H1 (cell line): ENCODE measurements at regions not wholly inside any gene's neighbourhood (a gene's known extent, or its start where the extent isn't known, plus 50 kb on each side); places are given as distances from the start of the nearest gene placed in this dataset.
"Not testable (repeated sequence)": the region's sequence is repeated elsewhere in the genome, so short reads cannot be mapped to it uniquely, and the experiment has no call there.

Experiments
- CTCF ChIA-PET: fragments of 300-600 bp; sonication (Branson Sonifier 250); formaldehyde crosslinking; loops from one replicate; lab custom pipeline; 2021; ENCODE audit not compliant: partially characterized antibody; lab: Charles Lee
- POLR2A ChIA-PET: fragments of 300-600 bp; sonication (Branson Sonifier 250); formaldehyde crosslinking; loops from one replicate; lab custom pipeline; 2021; ENCODE audit warnings: inconsistent platforms; ENCODE audit not compliant: partially characterized antibody; lab: Charles Lee
- DNase-seq, 2 experiments: peaks; one replicate each; pipeline versions ENCODE4 v3.0.0 to v3.0.0-alpha.2; 2010 to 2022; ENCODE audit warnings: low spot score in 2 of 2, low read depth in 1 of 2, mixed read lengths in 1 of 2
- FAIRE-seq: peaks from 2 replicates; lab custom pipeline; 2011; peaks lifted over from hg19 to GRCh38; lab: Jason Lieb, UNC
- H2AFZ ChIP-seq: 2 replicates; pipeline ENCODE4 v1.8.1; 2012; ENCODE audit warnings: low read length, inconsistent platforms
- H2AK5ac ChIP-seq: 2 replicates; pipeline ENCODE4 v1.6.1; 2013; ENCODE audit warnings: low read depth, low read length
- H2BK120ac ChIP-seq: replicated peaks from 2 replicates; pipeline ENCODE3; 2013; ENCODE audit warnings: low read depth, low read length, inconsistent platforms
- H2BK12ac ChIP-seq: 2 replicates; pipeline ENCODE4 v1.6.1; 2013; ENCODE audit warnings: low read depth, low read length
- H2BK15ac ChIP-seq: 2 replicates; pipeline ENCODE4 v1.6.1; 2013; ENCODE audit warnings: low read length
- H2BK20ac ChIP-seq: 2 replicates; pipeline ENCODE4 v1.6.1; 2013; ENCODE audit warnings: low read length
- H2BK5ac ChIP-seq: 2 replicates; pipeline ENCODE4 v1.6.1; 2013; ENCODE audit warnings: low read depth, low read length
- H3K14ac ChIP-seq: 2 replicates; pipeline ENCODE4 v1.6.1; 2013; ENCODE audit warnings: inconsistent platforms; ENCODE audit not compliant: insufficient read length
- H3K18ac ChIP-seq: 2 replicates; pipeline ENCODE4 v1.6.1; 2013; ENCODE audit warnings: low read length; ENCODE audit errors: extremely low read depth
- H3K23ac ChIP-seq: 2 replicates; pipeline ENCODE4 v1.6.1; 2013; ENCODE audit warnings: inconsistent platforms; ENCODE audit not compliant: insufficient read length
- H3K23me2 ChIP-seq: 2 replicates; pipeline ENCODE4 v1.6.1; 2013; ENCODE audit warnings: low read depth, low read length
- H3K27ac ChIP-seq: 2 replicates; pipeline ENCODE4 v1.6.1; 2011; ENCODE audit warnings: low read depth, low read length, inconsistent platforms
- H3K27me3 ChIP-seq, 4 experiments: replicated peaks in 1 of 4; 1 replicate in 1 of 4; 2 replicates in 3 of 4; pipeline versions ENCODE4 v1.6.1 to v1.8.1; 2011 to 2013; ENCODE audit warnings: low read length in 3 of 4, mild to moderate bottlenecking in 3 of 4, inconsistent platforms in 2 of 4, mixed read lengths in 2 of 4, moderate library complexity in 1 of 4; ENCODE audit not compliant: control insufficient read depth in 3 of 4, insufficient read depth in 3 of 4; ENCODE audit errors: extremely low read depth in 1 of 4
- H3K36me3 ChIP-seq, 4 experiments: 2 replicates each; pipeline versions ENCODE4 v1.6.1 to v1.8.1; 2011 to 2013; ENCODE audit warnings: mild to moderate bottlenecking in 4 of 4, low read length in 3 of 4, moderate library complexity in 2 of 4, control low read depth in 1 of 4, inconsistent platforms in 1 of 4; ENCODE audit not compliant: insufficient read depth in 4 of 4, control insufficient read depth in 2 of 4
- H3K4ac ChIP-seq: replicated peaks from 2 replicates; pipeline ENCODE3; 2013; ENCODE audit warnings: low read length, low read depth, mixed read lengths, inconsistent platforms; ENCODE audit not compliant: insufficient read length
- H3K4me1 ChIP-seq, 4 experiments: replicated peaks in 1 of 4; 1 replicate in 1 of 4; 2 replicates in 3 of 4; pipeline versions ENCODE4 v1.6.1 to v1.8.1; 2011 to 2013; ENCODE audit warnings: low read length in 3 of 4, inconsistent platforms in 2 of 4, mixed read lengths in 1 of 4; ENCODE audit not compliant: insufficient read depth in 4 of 4, control insufficient read depth in 3 of 4
- H3K4me2 ChIP-seq, 2 experiments: 2 replicates each; pipeline versions ENCODE4 v1.6.1 to v1.8.1; 2011 to 2013; ENCODE audit warnings: low read depth in 2 of 2, low read length in 2 of 2, control low read depth in 1 of 2, inconsistent platforms in 1 of 2, mild to moderate bottlenecking in 1 of 2; ENCODE audit not compliant: insufficient read depth in 1 of 2
- H3K4me3 ChIP-seq, 4 experiments: fragments of 200-600, 300-600 bp in 1 of 4; sonication (generic), shearing (Covaris generic), sonication (Bioruptor Twin) in 1 of 4; 2 replicates each; pipeline versions ENCODE4 v1.5.1 to v1.8.1; 2011 to 2016; ENCODE audit warnings: low read length in 4 of 4, low read depth in 3 of 4, control low read depth in 2 of 4, inconsistent platforms in 2 of 4, mild to moderate bottlenecking in 2 of 4, mixed read lengths in 1 of 4, moderate library complexity in 1 of 4; ENCODE audit not compliant: insufficient read depth in 2 of 4; ENCODE audit errors: extremely low read depth in 1 of 4
- H3K56ac ChIP-seq: replicated peaks from 2 replicates; pipeline ENCODE3; 2013; ENCODE audit warnings: low read depth, mild to moderate bottlenecking, mixed read lengths, low read length, inconsistent platforms; ENCODE audit not compliant: insufficient read length
- H3K79me1 ChIP-seq: 2 replicates; pipeline ENCODE4 v1.6.1; 2013; ENCODE audit warnings: low read depth, low read length, control low read depth
- H3K79me2 ChIP-seq, 2 experiments: 2 replicates each; pipeline versions ENCODE4 v1.6.1 to v1.8.1; 2012 to 2013; ENCODE audit warnings: low read length in 2 of 2, mild to moderate bottlenecking in 2 of 2, inconsistent platforms in 1 of 2; ENCODE audit not compliant: insufficient read depth in 2 of 2, control insufficient read depth in 1 of 2
- H3K9ac ChIP-seq, 4 experiments: replicated peaks in 1 of 4; 1 replicate in 1 of 4; 2 replicates in 3 of 4; pipeline versions ENCODE4 v1.6.1 to v1.8.1; 2011 to 2013; ENCODE audit warnings: low read depth in 3 of 4, low read length in 3 of 4, control low read depth in 2 of 4, mild to moderate bottlenecking in 2 of 4, moderate library complexity in 2 of 4, inconsistent platforms in 1 of 4; ENCODE audit errors: extremely low read depth in 1 of 4
- H3K9me3 ChIP-seq, 2 experiments: 2 replicates each; pipeline versions ENCODE4 v1.6.1 to v1.8.1; 2012 to 2013; ENCODE audit warnings: mild to moderate bottlenecking in 2 of 2, moderate library complexity in 2 of 2, control low read depth in 1 of 2, inconsistent platforms in 1 of 2, low read depth in 1 of 2, low read length in 1 of 2, mixed read lengths in 1 of 2; ENCODE audit not compliant: insufficient read depth in 2 of 2
- H4K20me1 ChIP-seq, 2 experiments: replicated peaks in 1 of 2; 2 replicates each; pipeline versions ENCODE3 to v1.8.1; 2011 to 2013; ENCODE audit warnings: inconsistent platforms in 2 of 2, low read length in 2 of 2, mild to moderate bottlenecking in 1 of 2; ENCODE audit not compliant: insufficient read depth in 2 of 2, control insufficient read depth in 1 of 2
- H4K5ac ChIP-seq: 2 replicates; pipeline ENCODE4 v1.6.1; 2013; ENCODE audit warnings: low read length, low read depth, mixed read lengths, inconsistent platforms; ENCODE audit not compliant: insufficient read length
- H4K8ac ChIP-seq: 2 replicates; pipeline ENCODE4 v1.8.0; 2013; ENCODE audit warnings: mild to moderate bottlenecking, moderate library complexity, low read length, inconsistent platforms; ENCODE audit not compliant: insufficient read depth; ENCODE audit errors: extremely low read depth
- H4K91ac ChIP-seq: replicated peaks from 2 replicates; pipeline ENCODE3; 2013; ENCODE audit warnings: low read length, mixed read lengths, inconsistent platforms; ENCODE audit not compliant: insufficient read length
- EP300 ChIP-seq, 2 experiments: IDR thresholded peaks; 1 replicate in 1 of 2; 2 replicates in 1 of 2; pipeline ENCODE4 v1.6.1; 2011 to 2012; ENCODE audit warnings: low read depth in 2 of 2, low read length in 2 of 2, mild to moderate bottlenecking in 2 of 2, borderline replicate concordance in 1 of 2, inconsistent platforms in 1 of 2, moderate library complexity in 1 of 2
- RAD21 ChIP-seq, 2 experiments: IDR thresholded peaks in 1 of 2; conservative IDR thresholded peaks in 1 of 2; 2 replicates each; pipeline ENCODE4 v1.6.1; 2011; ENCODE audit warnings: low read depth in 2 of 2, low read length in 2 of 2, improper control_type of control experiment in 1 of 2, inconsistent platforms in 1 of 2, mild to moderate bottlenecking in 1 of 2, moderate library complexity in 1 of 2
- TEAD4 ChIP-seq: IDR thresholded peaks from 2 replicates; pipeline ENCODE4 v1.6.1; 2012; ENCODE audit warnings: low read depth, low read length, inconsistent platforms, mixed read lengths
- WGBS, 2 experiments: shearing (Covaris generic) in 1 of 2; methylation state at CpG; one replicate each; pipeline versions ENCODE4 v1.1.6 to v1.1.7; 2013 to 2015; ENCODE audit warnings: low lambda C conversion rate in 2 of 2, mixed read lengths in 2 of 2, inconsistent platforms in 1 of 2, low coverage in 1 of 2, missing lambda C conversion rate in 1 of 2; ENCODE audit not compliant: insufficient replicate concordance in 2 of 2, insufficient coverage in 1 of 2, insufficient read length in 1 of 2; ENCODE audit errors: extremely low coverage in 1 of 2, missing lambda C conversion rate in 1 of 2; 5-methylcytosine and 5-hydroxymethylcytosine counted together

DNA sequence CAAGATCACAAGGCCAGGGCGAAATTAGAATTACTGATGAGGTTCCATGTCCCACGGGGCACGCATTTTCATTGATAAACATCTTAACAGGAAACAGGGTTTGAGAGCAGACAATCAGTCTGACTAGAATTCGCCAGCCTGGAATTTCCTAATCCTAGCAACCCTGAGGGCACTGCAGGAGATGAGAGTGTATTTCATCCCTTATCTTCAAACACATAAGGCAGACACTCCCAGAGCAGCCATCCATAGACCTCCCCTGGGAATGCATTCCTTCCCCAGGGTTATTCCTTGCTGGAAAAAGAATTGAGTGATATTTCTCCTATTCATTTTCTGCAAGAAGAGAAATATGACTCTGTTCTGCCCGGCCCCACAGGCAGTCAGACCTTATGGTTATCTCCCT, 821.7 kb downstream of the MAT2B start:
- H2BK20ac ChIP-seq, H3K56ac ChIP-seq, H3K4me1 ChIP-seq, H3K79me1 ChIP-seq, H3K23me2 ChIP-seq, H2AFZ ChIP-seq, FAIRE-seq, H2BK15ac ChIP-seq, H3K9ac ChIP-seq, H4K8ac ChIP-seq, H2BK12ac ChIP-seq, H4K5ac ChIP-seq, H4K20me1 ChIP-seq, CTCF ChIA-PET, H3K23ac ChIP-seq, H3K27me3 ChIP-seq, H2AK5ac ChIP-seq, H3K36me3 ChIP-seq, POLR2A ChIA-PET, H3K18ac ChIP-seq, H2BK5ac ChIP-seq, H3K79me2 ChIP-seq, H3K14ac ChIP-seq, H3K4ac ChIP-seq, H2BK120ac ChIP-seq, H3K4me2 ChIP-seq, H3K9me3 ChIP-seq, H4K91ac ChIP-seq, H3K4me3 ChIP-seq, H3K27ac ChIP-seq: not testable (repeated sequence)
- peak; percentile 25 to 94; a peak in 2 of 3 replicates for TF ChIP-seq EP300 (IDR thresholded peaks at IDR 0.05; ENCODE audit: borderline replicate concordance in 1 of 2, low read depth in 2 of 2, low read length in 2 of 2)
- peak; percentile 27; the same call in 1 of the 2 replicates for TF ChIP-seq TEAD4
- TF ChIP-seq RAD21 (IDR thresholded peaks at IDR 0.05 in 1 of 2, conservative IDR thresholded peaks at IDR 0.05 in 1 of 2; ENCODE audit: low read depth in 2 of 2, low read length in 2 of 2): 0 out of 4 replicates have a peak, but pooled peaks of 1 of the 2 experiments have one; percentile 3
- DNase-seq: peak in 1 of 2 experiments; percentile 51
- WGBS, 2 experiments: 94% methylated on average over 5 of the region's 5 CpGs; no CpG with 5 or more reads in 1 of the 2 experiments
